Right lobe of liver (tissue), 4 donors: ENCODE measurements at regions not wholly inside any gene's neighbourhood (a gene's known extent, or its start where the extent isn't known, plus 50 kb on each side); places are given as distances from the start of the nearest gene placed in this dataset.

Experiments used
- CTCF ChIP-seq, 4 donors: fragments of 200-600 bp in 3 of 4; fragments of 450-650 bp in 1 of 4; IDR thresholded peaks; one replicate each; pipeline versions ENCODE4 v1.5.1 to v1.8.0; 2016 to 2022; ENCODE audit warnings: antibody characterized with exemption in 4 of 4, mild to moderate bottlenecking in 2 of 4
- POLR2A ChIP-seq: fragments of 450-650 bp; IDR thresholded peaks from one replicate; pipeline ENCODE4 v1.6.1; 2017; ENCODE audit warnings: antibody characterized with exemption, mild to moderate bottlenecking
- donor health status: DM: no; HTN: no; CAD: no.
- donor health status: DM: no; HTN: no; CAD: no.
- donor health status: DM: no; HTN: yes; CAD: no.

GRCh38 chr6:67811239-67812037 is 823.6 kb upstream of the ADGRB3 start:
- TF ChIP-seq CTCF (IDR thresholded peaks at IDR 0.05) (no peak), POLR2A (no peak)
